HEK293 (cell line): ENCODE measurements at regions not wholly inside any gene's neighbourhood (a gene's known extent, or its start where the extent isn't known, plus 50 kb on each side); places are given as distances from the start of the nearest gene placed in this dataset.

ENCODE experiments used
- CTCF ChIA-PET: fragments of 350-600 bp; formaldehyde crosslinking; extraction: SDS; loops from one replicate; lab custom pipeline; 2021; ENCODE audit warnings: antibody characterized with exemption; lab: Yijun Ruan, JAX
- POLR2A ChIA-PET: fragments of 300-600 bp; formaldehyde crosslinking; extraction: SDS; loops from one replicate; lab custom pipeline; 2020; ENCODE audit warnings: antibody characterized with exemption, inconsistent platforms; lab: Yijun Ruan, JAX
- H3K27ac ChIP-seq: fragments of 200-500 bp; sonication (Bioruptor generic); 2 replicates; pipeline ENCODE4 v1.5.1; 2014; ENCODE audit warnings: low read depth, low read length, control low read depth, inconsistent platforms; ENCODE audit errors: extremely low read depth
- H3K36me3 ChIP-seq, 2 experiments: fragments of 200-500 bp in 1 of 2; sonication (Bioruptor generic) in 1 of 2; 1 replicate in 1 of 2; 2 replicates in 1 of 2; pipeline ENCODE4 v1.5.1; 2014 to 2017; ENCODE audit warnings: inconsistent platforms in 2 of 2, low read length in 2 of 2; ENCODE audit not compliant: control insufficient read depth in 2 of 2, insufficient read depth in 1 of 2
- H3K4me1 ChIP-seq: fragments of 200-500 bp; sonication (Bioruptor generic); 2 replicates; pipeline ENCODE4 v1.5.1; 2014; ENCODE audit warnings: mild to moderate bottlenecking, low read length, inconsistent platforms; ENCODE audit not compliant: control insufficient read depth, insufficient read depth
- H3K4me3 ChIP-seq: 2 replicates; pipeline ENCODE4 v1.5.1; 2011; ENCODE audit warnings: low read depth, mild to moderate bottlenecking, control low read depth, low read length, moderate library complexity
- H3K9me3 ChIP-seq: fragments of 200-500 bp; sonication (Bioruptor generic); 2 replicates; pipeline ENCODE4 v1.5.1; 2014; ENCODE audit warnings: low read depth, low read length, inconsistent platforms; ENCODE audit not compliant: control insufficient read depth, insufficient read depth
- HOXD13 ChIP-seq: sonication (generic); formaldehyde crosslinking; IDR thresholded peaks from 2 replicates; pipeline ENCODE4 v1.8.0; 2022; ENCODE audit warnings: missing genetic modification reagents, borderline replicate concordance
- KLF1 ChIP-seq: fragments of 450-650 bp; formaldehyde crosslinking; IDR thresholded peaks from 2 replicates; pipeline ENCODE4 v1.5.1; 2016; ENCODE audit warnings: missing biosample characterization, missing genetic modification characterization
- KLF7 ChIP-seq: fragments of 450-650 bp; formaldehyde crosslinking; IDR thresholded peaks from 2 replicates; pipeline ENCODE4 v1.5.1; 2016; ENCODE audit warnings: missing biosample characterization, missing genetic modification characterization, borderline replicate concordance
- SALL2 ChIP-seq: fragments of 450-650 bp; formaldehyde crosslinking; IDR thresholded peaks from 2 replicates; pipeline ENCODE4 v1.5.0; 2017; ENCODE audit warnings: missing biosample characterization, mild to moderate bottlenecking, missing genetic modification characterization, borderline replicate concordance
- SCRT1 ChIP-seq: fragments of 450-650 bp; formaldehyde crosslinking; IDR thresholded peaks from 2 replicates; pipeline ENCODE4 v1.5.1; 2016; ENCODE audit warnings: missing biosample characterization, missing genetic modification characterization, borderline replicate concordance
- TCF7L2 ChIP-seq: IDR thresholded peaks from 2 replicates; pipeline ENCODE4 v1.6.1; 2011; ENCODE audit warnings: low read depth, mild to moderate bottlenecking, inconsistent platforms, low read length, moderate library complexity, borderline replicate concordance
- ZBTB8A ChIP-seq: fragments of 450-650 bp; formaldehyde crosslinking; IDR thresholded peaks from 2 replicates; pipeline ENCODE4 v1.5.1; 2016; ENCODE audit warnings: missing biosample characterization, missing genetic modification characterization
- ZFHX2 ChIP-seq: fragments of 450-650 bp; formaldehyde crosslinking; conservative IDR thresholded peaks from 2 replicates; pipeline ENCODE4 v1.5.1; 2016; ENCODE audit warnings: missing biosample characterization, missing genetic modification characterization
- ZFP37 ChIP-seq: fragments of 450-650 bp; formaldehyde crosslinking; IDR thresholded peaks from 2 replicates; pipeline ENCODE4 v1.5.1; 2016; ENCODE audit warnings: missing biosample characterization, missing genetic modification characterization
- ZFP41 ChIP-seq: fragments of 450-650 bp; formaldehyde crosslinking; IDR thresholded peaks from 2 replicates; pipeline ENCODE4 v1.5.1; 2016; ENCODE audit warnings: missing biosample characterization, missing genetic modification characterization, borderline replicate concordance
- ZNF114 ChIP-seq: fragments of 450-650 bp; formaldehyde crosslinking; IDR thresholded peaks from 2 replicates; pipeline ENCODE4 v1.5.0; 2017; ENCODE audit warnings: missing biosample characterization, missing genetic modification characterization
- ZNF155 ChIP-seq: fragments of 450-650 bp; formaldehyde crosslinking; IDR thresholded peaks from 2 replicates; pipeline ENCODE4 v1.5.1; 2016; ENCODE audit warnings: missing biosample characterization, missing genetic modification characterization
- ZNF174 ChIP-seq: fragments of 450-650 bp; formaldehyde crosslinking; IDR thresholded peaks from 2 replicates; pipeline ENCODE4 v1.5.0; 2017; ENCODE audit warnings: missing biosample characterization, mild to moderate bottlenecking, missing genetic modification characterization
- ZNF19 ChIP-seq: fragments of 450-650 bp; formaldehyde crosslinking; IDR thresholded peaks from 2 replicates; pipeline ENCODE4; 2016; ENCODE audit warnings: missing biosample characterization, missing genetic modification characterization, low read depth
- ZNF23 ChIP-seq: fragments of 450-650 bp; formaldehyde crosslinking; IDR thresholded peaks from 2 replicates; pipeline ENCODE4 v1.5.1; 2016; ENCODE audit warnings: missing biosample characterization, missing genetic modification characterization, borderline replicate concordance
- ZNF280C ChIP-seq: fragments of 450-650 bp; formaldehyde crosslinking; IDR thresholded peaks from 2 replicates; pipeline ENCODE4 v1.5.1; 2016; ENCODE audit warnings: missing biosample characterization, missing genetic modification characterization
- ZNF335 ChIP-seq: fragments of 450-650 bp; formaldehyde crosslinking; conservative IDR thresholded peaks from 2 replicates; pipeline ENCODE4 v1.5.1; 2016; ENCODE audit warnings: missing biosample characterization, missing genetic modification characterization
- ZNF350 ChIP-seq: fragments of 450-650 bp; formaldehyde crosslinking; IDR thresholded peaks from 2 replicates; pipeline ENCODE4 v1.5.0; 2017; ENCODE audit warnings: missing biosample characterization, mild to moderate bottlenecking, missing genetic modification characterization
- ZNF354C ChIP-seq: fragments of 450-650 bp; formaldehyde crosslinking; IDR thresholded peaks from 2 replicates; pipeline ENCODE4 v1.5.1; 2016; ENCODE audit warnings: missing biosample characterization, missing genetic modification characterization, low read depth, borderline replicate concordance
- ZNF426 ChIP-seq: fragments of 450-650 bp; formaldehyde crosslinking; IDR thresholded peaks from 2 replicates; pipeline ENCODE4 v1.5.1; 2017; ENCODE audit warnings: missing biosample characterization, missing genetic modification characterization, mild to moderate bottlenecking, inconsistent platforms, moderate library complexity
- ZNF510 ChIP-seq: fragments of 450-650 bp; formaldehyde crosslinking; IDR thresholded peaks from 2 replicates; pipeline ENCODE4 v1.5.1; 2018; ENCODE audit warnings: mild to moderate bottlenecking, missing genetic modification characterization, missing biosample characterization; ENCODE audit not compliant: insufficient replicate concordance
- ZNF529 ChIP-seq: fragments of 450-650 bp; formaldehyde crosslinking; IDR thresholded peaks from 2 replicates; pipeline ENCODE4 v1.5.1; 2017; ENCODE audit warnings: missing genetic modification characterization, missing biosample characterization; ENCODE audit not compliant: insufficient replicate concordance
- ZNF585B ChIP-seq: fragments of 450-650 bp; formaldehyde crosslinking; IDR thresholded peaks from 2 replicates; pipeline ENCODE4 v1.5.1; 2016; ENCODE audit warnings: missing biosample characterization, missing genetic modification characterization
- ZNF623 ChIP-seq: fragments of 450-650 bp; formaldehyde crosslinking; IDR thresholded peaks from 2 replicates; pipeline ENCODE4 v1.5.1; 2016; ENCODE audit warnings: missing biosample characterization, missing genetic modification characterization
- ZNF677 ChIP-seq: fragments of 450-650 bp; IDR thresholded peaks from 2 replicates; pipeline ENCODE4 v1.5.0; 2018; ENCODE audit warnings: missing biosample characterization, mild to moderate bottlenecking, missing genetic modification characterization, moderate library complexity
- ZSCAN16 ChIP-seq: fragments of 450-650 bp; formaldehyde crosslinking; IDR thresholded peaks from 2 replicates; pipeline ENCODE4 v1.5.1; 2016; ENCODE audit warnings: missing biosample characterization, missing genetic modification characterization
- TF ChIP-seq, protein P1 (sequence below): fragments of 450-650 bp; formaldehyde crosslinking; IDR thresholded peaks from 2 replicates; pipeline ENCODE4 v1.5.1; 2016; ENCODE audit warnings: missing biosample characterization, missing genetic modification characterization, borderline replicate concordance
- TF ChIP-seq, protein P2 (sequence below): fragments of 450-650 bp; formaldehyde crosslinking; IDR thresholded peaks from 2 replicates; pipeline ENCODE4 v1.5.1; 2016; ENCODE audit warnings: missing biosample characterization, missing genetic modification characterization

DNA sequence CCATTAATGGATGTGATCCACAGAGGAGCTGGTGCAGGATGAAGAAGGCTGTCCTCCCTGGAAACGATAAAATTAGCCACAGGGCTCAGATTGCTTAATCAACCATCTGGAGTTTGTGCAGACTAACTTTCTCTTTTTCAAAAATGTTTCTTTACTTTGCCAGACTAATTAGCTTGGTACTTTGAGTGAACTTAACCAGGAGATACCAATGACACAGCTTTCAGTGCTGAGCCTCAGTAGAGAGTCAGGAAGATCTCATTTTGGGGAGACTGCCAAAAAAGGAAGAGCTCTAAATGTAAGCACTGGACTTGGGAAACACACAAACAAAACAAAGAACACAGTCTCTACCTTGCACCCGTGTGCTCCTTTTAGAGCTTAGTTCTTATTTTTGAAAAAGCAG, 248.1 kb upstream of the DEPDC1 start (continued):
- no peak for TF ChIP-seq ZNF426
- TF ChIP-seq SALL2 (tag by site-specific recombination): no peak

DNA sequence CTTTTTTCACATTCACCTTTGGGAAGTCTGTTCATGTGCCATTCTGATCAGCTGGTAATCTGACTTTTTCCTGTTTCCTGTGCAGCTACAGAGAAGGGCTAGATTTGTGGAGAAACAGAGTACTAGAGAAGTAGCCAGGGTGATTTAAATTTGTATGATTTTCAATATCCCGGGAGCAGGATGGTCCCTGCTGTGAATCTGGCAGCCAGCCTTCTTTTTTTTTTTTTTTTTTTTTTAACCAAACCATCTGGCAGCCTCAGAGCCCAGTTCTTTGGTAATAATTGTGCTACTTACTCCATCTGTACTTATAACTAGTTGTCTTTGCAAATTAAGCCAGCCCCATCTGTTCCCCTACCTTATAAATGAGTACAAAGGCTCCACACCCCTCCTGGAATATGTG, 248.6 kb upstream of the DEPDC1 start:
- H3K9me3 ChIP-seq: no peaks in the 10 kb centered on the region
- ChIA-PET POLR2A (no interaction called here), CTCF (interaction anchor here (0.6 kb wide), 1 partner anchor 265 kb away, joined by 3 read pairs; no protein-coding TSS in a partner anchor)
- no peaks in the 10 kb centered on the region for H3K36me3 ChIP-seq
- TF ChIP-seq KLF7 (tag by site-specific recombination) (no peak), ZNF174 (no peak), ZFP37 (tag by site-specific recombination) (no peak), ZNF155 (tag by site-specific recombination) (no peak), TCF7L2 (no peak), ZNF19 (no peak)
- TF ChIP-seq, protein P1, sequence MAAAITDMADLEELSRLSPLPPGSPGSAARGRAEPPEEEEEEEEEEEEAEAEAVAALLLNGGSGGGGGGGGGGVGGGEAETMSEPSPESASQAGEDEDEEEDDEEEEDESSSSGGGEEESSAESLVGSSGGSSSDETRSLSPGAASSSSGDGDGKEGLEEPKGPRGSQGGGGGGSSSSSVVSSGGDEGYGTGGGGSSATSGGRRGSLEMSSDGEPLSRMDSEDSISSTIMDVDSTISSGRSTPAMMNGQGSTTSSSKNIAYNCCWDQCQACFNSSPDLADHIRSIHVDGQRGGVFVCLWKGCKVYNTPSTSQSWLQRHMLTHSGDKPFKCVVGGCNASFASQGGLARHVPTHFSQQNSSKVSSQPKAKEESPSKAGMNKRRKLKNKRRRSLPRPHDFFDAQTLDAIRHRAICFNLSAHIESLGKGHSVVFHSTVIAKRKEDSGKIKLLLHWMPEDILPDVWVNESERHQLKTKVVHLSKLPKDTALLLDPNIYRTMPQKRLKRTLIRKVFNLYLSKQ (tag by site-specific recombination): no peak
- H3K4me1 ChIP-seq: no peaks in the 10 kb centered on the region
- no peak overlapping the region for H3K4me3 ChIP-seq
- no peak overlapping the region for H3K27ac ChIP-seq

- H3K27ac ChIP-seq: no peak overlapping the region
- no peak overlapping the region for H3K4me3 ChIP-seq
- no peaks in the 10 kb centered on the region for H3K4me1 ChIP-seq
- no peaks in the 10 kb centered on the region for H3K9me3 ChIP-seq
- POLR2A ChIA-PET: no interaction called here
- CTCF ChIA-PET: interaction anchor here (0.6 kb wide), 1 partner anchor 73 kb away, joined by 3 read pairs; no protein-coding TSS in a partner anchor
- no peaks in the 10 kb centered on the region for H3K36me3 ChIP-seq
- no peak for TF ChIP-seq ZNF23 (tag by site-specific recombination)
- peak; percentile 97 for TF ChIP-seq ZNF510 (tag by site-specific recombination)
- no peak for TF ChIP-seq ZNF585B
- TF ChIP-seq ZNF280C (tag by site-specific recombination): no peak
- TF ChIP-seq, all 188 proteins: peak for 1
Measured at GRCh38 chr1:68746378-68746777, 249.5 kb upstream of the DEPDC1 start.

DNA sequence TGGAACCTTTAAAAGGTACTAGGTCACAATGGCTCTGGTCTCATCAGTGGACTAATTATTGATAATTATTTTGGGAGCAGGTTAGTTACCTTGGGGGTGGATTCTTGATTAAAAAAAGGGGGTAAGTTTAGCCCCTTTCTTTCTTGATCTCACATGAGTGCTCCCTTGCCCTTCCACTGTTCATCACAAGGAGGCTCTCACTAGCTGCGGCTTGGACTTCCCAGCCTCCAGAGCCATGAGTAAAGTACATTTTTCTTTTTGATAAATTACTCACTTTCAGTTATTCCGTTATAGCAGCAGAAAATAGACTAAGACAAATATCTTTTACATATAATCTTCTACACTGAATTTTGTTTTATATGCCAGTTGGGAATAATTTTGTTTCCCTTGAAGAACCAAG, 254.8 kb upstream of the DEPDC1 start:
- Histone ChIP-seq H3K4me1 (no peaks in the 10 kb centered on the region), H3K9me3 (no peaks in the 10 kb centered on the region; the same call in 1 of the 2 replicates), H3K27ac (no peak overlapping the region), H3K4me3 (no peak overlapping the region), H3K36me3 (no peaks in the 10 kb centered on the region)
- CTCF ChIA-PET: no interaction called here
- POLR2A ChIA-PET: no interaction called here
- no peak for TF ChIP-seq HOXD13 (CRISPR knock-in tag)
- no peak for TF ChIP-seq KLF1
- TF ChIP-seq ZSCAN16 (tag by site-specific recombination): no peak
- no peak for TF ChIP-seq ZFHX2 (tag by site-specific recombination)
- no peak for TF ChIP-seq ZNF677 (tag by site-specific recombination)
- no peak for TF ChIP-seq SCRT1 (tag by site-specific recombination)
- no peak for TF ChIP-seq ZNF335 (tag by site-specific recombination)
- TF ChIP-seq ZNF623 (tag by site-specific recombination): no peak
- TF ChIP-seq ZNF529 (tag by site-specific recombination): no peak
- no peak for TF ChIP-seq ZBTB8A (tag by site-specific recombination)
- no peak for TF ChIP-seq ZNF114
- no peak for TF ChIP-seq ZNF350
- no peak for TF ChIP-seq ZNF354C (tag by site-specific recombination)
- no peak for TF ChIP-seq ZFP41
- TF ChIP-seq, protein P2, sequence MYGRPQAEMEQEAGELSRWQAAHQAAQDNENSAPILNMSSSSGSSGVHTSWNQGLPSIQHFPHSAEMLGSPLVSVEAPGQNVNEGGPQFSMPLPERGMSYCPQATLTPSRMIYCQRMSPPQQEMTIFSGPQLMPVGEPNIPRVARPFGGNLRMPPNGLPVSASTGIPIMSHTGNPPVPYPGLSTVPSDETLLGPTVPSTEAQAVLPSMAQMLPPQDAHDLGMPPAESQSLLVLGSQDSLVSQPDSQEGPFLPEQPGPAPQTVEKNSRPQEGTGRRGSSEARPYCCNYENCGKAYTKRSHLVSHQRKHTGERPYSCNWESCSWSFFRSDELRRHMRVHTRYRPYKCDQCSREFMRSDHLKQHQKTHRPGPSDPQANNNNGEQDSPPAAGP (tag by site-specific recombination): no peak
